ENCODE measurements at regions not wholly inside any gene's neighbourhood (a gene's known extent, or its start where the extent isn't known, plus 50 kb on each side); places are given as distances from the start of the nearest gene placed in this dataset.

GRCh38 chr4:3382251-3382650, 59.5 kb upstream of the HGFAC start:
- DNase-seq (ENCODE audit: low spot score) = no peak
- no peak for TF ChIP-seq CTCF (IDR thresholded peaks at IDR 0.05)
- ATAC-seq (ENCODE audit: low FRiP score) = no peak

DNA sequence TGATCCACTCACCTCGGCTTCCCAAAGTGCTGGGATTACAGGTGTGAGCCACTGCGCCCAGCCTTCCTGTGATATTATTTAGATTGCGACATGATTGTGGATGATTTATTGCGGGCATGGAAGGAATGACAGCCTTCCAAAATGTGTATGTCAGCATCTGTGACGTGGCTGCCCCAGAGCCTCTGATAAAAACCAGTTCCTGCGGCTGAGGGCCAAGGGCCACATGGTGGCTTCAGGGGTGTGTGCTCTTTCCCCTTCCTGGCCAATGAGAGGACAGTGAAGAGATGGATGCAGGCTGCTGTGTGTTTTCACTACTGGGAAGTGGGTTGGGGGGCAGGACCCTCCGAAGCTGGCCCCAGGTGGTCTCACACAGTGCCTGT, 57.4 kb upstream of the HGFAC start:
- DNase-seq (ENCODE audit: low spot score) = no peak
- TF ChIP-seq CTCF (IDR thresholded peaks at IDR 0.05) = no peak
- no peak for ATAC-seq (ENCODE audit: low FRiP score)

GRCh38 chr4:3384771-3385710, 56.7 kb upstream of the HGFAC start:
- ATAC-seq (ENCODE audit: low FRiP score) (peak; percentile 11), DNase-seq (ENCODE audit: low spot score) (no peak)
- TF ChIP-seq CTCF (IDR thresholded peaks at IDR 0.05) = no peak

- no peak for TF ChIP-seq CTCF (IDR thresholded peaks at IDR 0.05)
- ATAC-seq (ENCODE audit: low FRiP score) (no peak), DNase-seq (ENCODE audit: low spot score) (no peak)
Measured at GRCh38 chr4:3385711-3386420, 55.9 kb upstream of the HGFAC start.

GRCh38 chr4:3386526-3386925, 55.2 kb upstream of the HGFAC start:
- no peak for TF ChIP-seq CTCF (IDR thresholded peaks at IDR 0.05)
- DNase-seq (ENCODE audit: low spot score) (no peak), ATAC-seq (ENCODE audit: low FRiP score) (no peak)

DNA sequence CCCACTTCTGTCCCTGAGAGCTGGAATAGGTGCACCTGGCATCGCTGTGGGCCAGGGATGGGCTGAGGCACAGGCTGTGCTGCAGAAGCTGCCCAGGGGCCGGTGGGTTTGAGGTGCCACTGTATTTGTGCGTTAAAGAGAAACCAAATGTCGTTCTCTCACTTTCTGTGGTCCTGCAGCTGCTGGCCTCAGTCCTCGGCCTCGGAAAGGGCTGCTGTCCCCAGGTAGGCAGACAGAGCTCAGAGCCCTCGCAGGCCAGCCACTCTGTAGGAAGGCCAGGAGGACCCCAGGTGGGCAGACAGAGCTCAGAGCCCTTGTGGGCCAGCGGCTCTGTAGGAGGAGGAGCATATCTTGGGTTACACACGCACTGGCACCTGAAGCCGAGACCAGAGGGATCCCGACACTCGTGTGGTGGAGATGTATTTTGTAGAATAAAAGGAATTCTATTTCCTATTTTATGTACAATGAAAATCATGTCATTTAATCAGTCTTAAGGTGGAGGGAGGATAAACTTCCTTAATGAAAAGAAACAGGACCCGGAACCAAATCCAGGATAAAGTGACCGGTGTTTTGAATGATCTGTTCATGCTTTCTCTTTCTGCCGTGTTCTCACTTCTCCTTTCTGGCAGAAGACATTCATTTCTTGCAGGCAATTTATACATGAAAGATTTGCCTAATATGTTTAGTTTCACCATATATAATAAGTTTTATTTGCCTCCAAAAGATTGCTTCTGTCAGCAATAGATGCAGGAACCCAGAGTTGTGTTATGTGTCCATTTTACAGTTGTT, 54.4 kb upstream of the HGFAC start:
- ATAC-seq (ENCODE audit: low FRiP score) (no peak), DNase-seq (ENCODE audit: low spot score) (no peak)
- TF ChIP-seq CTCF (IDR thresholded peaks at IDR 0.05) = no peak
